AG04450 (cell line): ENCODE measurements at regions not wholly inside any gene's neighbourhood (a gene's known extent, or its start where the extent isn't known, plus 50 kb on each side); places are given as distances from the start of the nearest gene placed in this dataset.

Experiments
- CTCF ChIA-PET: fragments of 300-600, 350-600 bp; formaldehyde crosslinking; extraction: SDS; loops from one replicate; lab custom pipeline; 2022; ENCODE audit warnings: antibody characterized with exemption, inconsistent platforms; lab: Charles Lee
- POLR2A ChIA-PET: fragments of 350-600 bp; formaldehyde crosslinking; extraction: SDS; loops from one replicate; lab custom pipeline; 2021; ENCODE audit warnings: antibody characterized with exemption, inconsistent platforms; lab: Yijun Ruan, JAX
- DNase-seq: peaks from one replicate; pipeline ENCODE4 v3.0.0-alpha.2; 2011; ENCODE audit warnings: low read depth, low spot score
- H3K27ac ChIP-seq: one replicate; pipeline ENCODE4 v1.5.1; 2012; ENCODE audit warnings: low read depth, low read length, control low read depth
- H3K27me3 ChIP-seq: one replicate; pipeline ENCODE4 v1.6.0; 2012; ENCODE audit warnings: low read length; ENCODE audit not compliant: control insufficient read depth, insufficient read depth
- H3K4me3 ChIP-seq: 2 replicates; pipeline ENCODE4 v1.5.1; 2011; ENCODE audit warnings: mild to moderate bottlenecking, low read depth, low read length, control low read depth
- H3K9me3 ChIP-seq: 2 replicates; pipeline ENCODE4 v1.5.1; 2012; ENCODE audit warnings: low read length; ENCODE audit not compliant: control insufficient read depth, insufficient read depth
- TF ChIP-seq, protein P1 (sequence below): IDR thresholded peaks from 2 replicates; pipeline ENCODE4 v1.5.1; 2011; ENCODE audit warnings: low read depth, low read length, control low read depth, inconsistent platforms

DNA sequence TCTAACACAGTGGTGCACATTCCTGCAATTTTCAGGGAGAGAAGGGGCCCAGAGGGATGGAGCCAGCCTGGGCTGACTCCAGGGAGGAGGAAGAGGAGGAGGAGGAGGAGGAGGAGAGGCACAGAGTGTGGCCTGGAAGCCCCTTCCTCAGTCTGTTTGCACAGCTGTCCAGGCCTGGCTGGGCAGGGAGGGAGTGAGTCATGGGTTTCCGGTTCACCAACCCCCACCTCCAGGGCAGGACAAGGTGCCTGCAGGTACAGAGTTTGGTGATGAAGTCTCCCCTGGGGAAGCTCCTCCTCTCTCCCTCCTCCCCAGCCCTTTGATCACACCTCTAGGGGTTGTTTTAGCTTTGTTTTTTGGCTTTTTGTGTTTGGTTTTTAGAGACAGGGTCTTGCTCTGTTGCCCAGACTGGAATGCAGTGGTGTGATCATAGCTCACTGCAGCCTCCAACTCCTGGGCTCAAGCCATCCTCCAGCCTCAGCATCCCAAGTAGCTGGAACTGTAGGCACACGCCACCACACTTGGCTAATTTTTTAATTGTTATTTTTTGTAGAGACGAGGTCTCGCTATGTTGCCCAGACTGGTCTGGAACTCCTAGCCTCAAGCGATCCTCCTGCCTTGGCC is 77.5 kb upstream of the CUX1 start:
- no peak for DNase-seq
- no peak overlapping the region for H3K4me3 ChIP-seq
- peaks cover 12% of the 10 kb centered on the region for H3K27me3 ChIP-seq
- no peak overlapping the region for H3K27ac ChIP-seq
- TF ChIP-seq, protein P1, sequence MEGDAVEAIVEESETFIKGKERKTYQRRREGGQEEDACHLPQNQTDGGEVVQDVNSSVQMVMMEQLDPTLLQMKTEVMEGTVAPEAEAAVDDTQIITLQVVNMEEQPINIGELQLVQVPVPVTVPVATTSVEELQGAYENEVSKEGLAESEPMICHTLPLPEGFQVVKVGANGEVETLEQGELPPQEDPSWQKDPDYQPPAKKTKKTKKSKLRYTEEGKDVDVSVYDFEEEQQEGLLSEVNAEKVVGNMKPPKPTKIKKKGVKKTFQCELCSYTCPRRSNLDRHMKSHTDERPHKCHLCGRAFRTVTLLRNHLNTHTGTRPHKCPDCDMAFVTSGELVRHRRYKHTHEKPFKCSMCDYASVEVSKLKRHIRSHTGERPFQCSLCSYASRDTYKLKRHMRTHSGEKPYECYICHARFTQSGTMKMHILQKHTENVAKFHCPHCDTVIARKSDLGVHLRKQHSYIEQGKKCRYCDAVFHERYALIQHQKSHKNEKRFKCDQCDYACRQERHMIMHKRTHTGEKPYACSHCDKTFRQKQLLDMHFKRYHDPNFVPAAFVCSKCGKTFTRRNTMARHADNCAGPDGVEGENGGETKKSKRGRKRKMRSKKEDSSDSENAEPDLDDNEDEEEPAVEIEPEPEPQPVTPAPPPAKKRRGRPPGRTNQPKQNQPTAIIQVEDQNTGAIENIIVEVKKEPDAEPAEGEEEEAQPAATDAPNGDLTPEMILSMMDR = no peak
- ChIA-PET POLR2A (no interaction called here), CTCF (no interaction called here)
- H3K9me3 ChIP-seq = peaks cover 4% of the 10 kb centered on the region

DNA sequence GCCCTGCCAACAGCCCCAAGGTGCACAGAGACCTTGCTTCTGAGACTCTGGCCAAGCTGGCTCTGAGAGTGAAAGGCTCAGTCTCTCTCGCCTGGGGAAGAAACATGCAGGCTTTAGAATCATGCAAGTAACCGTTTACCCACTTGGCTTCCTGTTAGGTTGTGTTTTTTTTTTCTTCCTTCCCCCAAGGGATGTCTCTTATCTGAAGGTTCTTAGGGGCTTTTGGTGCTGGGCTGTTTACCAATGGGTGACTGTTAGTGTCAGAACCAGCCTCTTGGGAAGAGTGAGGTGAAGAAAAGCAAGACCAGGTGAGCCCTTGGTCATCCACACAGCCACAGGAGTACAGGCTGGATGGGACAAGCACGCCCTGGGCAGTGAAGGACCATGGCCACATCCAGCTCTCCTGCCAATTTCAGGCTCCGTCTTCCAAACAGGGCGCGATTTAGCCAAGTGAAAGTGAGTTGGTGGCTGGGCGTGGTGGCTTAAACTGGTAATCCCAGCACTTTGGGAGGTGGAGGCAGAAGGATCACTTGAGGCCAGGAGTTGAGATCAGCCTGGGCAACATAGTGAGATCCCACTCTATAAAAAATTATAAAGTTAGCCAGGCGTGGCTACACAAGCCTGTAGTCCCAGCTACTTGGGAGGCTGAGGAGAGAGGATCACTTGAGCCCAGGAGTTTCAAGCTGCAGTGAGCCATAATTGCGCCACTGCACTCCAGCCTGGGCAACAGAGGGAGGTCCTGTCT is 76.3 kb upstream of the CUX1 start:
- POLR2A ChIA-PET = no interaction called here
- TF ChIP-seq, protein P1 = no peak
- CTCF ChIA-PET = no interaction called here
- Histone ChIP-seq H3K9me3 (peaks cover under 1% of the 10 kb centered on the region), H3K27me3 (peaks cover 12% of the 10 kb centered on the region), H3K4me3 (no peak overlapping the region), H3K27ac (no peak overlapping the region)
- no peak for DNase-seq

DNA sequence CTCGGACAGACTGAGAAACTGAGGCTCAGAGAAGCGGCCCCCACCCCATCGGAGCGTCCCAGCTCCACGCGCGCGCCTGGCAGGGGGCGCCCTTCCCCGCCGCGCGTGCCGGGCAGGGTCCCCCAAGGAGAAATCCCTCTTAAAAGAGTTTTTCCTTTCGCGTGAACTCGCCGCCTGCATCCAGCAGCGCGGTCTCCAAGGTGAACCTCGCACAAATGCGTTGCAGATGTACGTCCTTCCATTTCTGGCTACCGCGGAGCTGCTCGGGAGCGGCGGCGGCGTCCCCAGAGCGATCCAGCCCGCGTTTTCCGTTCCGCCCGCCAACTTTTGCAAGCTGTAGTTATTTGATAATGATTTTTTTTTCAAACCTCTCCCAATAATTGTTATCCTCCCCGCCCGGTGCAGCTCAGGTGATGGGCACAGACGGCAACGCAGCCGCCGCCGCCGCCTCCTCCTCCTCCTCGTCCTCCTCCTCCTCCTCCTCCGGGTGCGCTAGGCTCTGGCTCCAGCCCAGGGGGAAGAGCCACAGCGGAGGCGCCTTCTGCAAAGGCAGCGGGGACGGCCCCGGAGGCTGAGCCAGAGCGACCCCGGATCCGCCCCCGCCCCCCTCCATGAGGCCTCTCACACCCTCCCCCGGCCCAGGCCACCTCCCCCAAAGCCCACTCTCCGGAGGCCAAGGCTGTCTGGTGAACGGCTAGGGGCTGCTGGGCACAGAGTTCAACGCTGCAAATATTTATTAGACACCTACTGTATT is 74.0 kb upstream of the CUX1 start:
- Histone ChIP-seq H3K27me3 (peaks cover 22% of the 10 kb centered on the region), H3K27ac (no peak overlapping the region), H3K4me3 (peak overlapping the region; percentile 56), H3K9me3 (no peaks in the 10 kb centered on the region; the same call in 1 of the 2 replicates)
- ChIA-PET CTCF (interaction anchor here (0.5 to 2.3 kb wide), 9 partner anchors 8 to 493 kb away, joined by 3 to 6 read pairs (median 4); no protein-coding TSS in a partner anchor), POLR2A (interaction anchor here (1.2 kb wide), 1 partner anchor 10 kb away, joined by 3 read pairs; no protein-coding TSS in a partner anchor)
- TF ChIP-seq, protein P1 = peak; percentile 58
- DNase-seq = no peak

DNA sequence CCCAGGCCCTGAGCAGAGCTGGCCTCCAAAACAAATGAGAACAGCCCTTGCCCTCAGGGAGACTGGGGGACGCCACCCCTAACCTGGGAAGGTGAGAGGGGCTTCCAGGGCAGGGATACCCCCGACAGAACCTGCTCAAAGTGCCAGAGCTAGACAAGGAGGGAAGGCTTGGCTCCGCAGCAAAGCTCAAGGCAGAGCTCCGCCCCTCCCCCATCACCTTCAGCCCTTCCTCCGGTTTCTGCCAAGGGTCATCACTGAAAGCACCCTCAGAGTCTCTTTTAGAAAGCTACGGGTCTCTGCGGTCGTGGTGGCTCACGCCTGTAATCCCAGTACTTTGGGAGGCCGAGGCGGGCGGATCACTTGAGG is 73.4 kb upstream of the CUX1 start:
- TF ChIP-seq, protein P1 = no peak
- Histone ChIP-seq H3K9me3 (no peaks in the 10 kb centered on the region; the same call in 1 of the 2 replicates), H3K27me3 (peaks cover 24% of the 10 kb centered on the region), H3K4me3 (no peak overlapping the region; the same call in 1 of the 2 replicates), H3K27ac (no peak overlapping the region)
- DNase-seq = no peak
- ChIA-PET CTCF (interaction anchor here (0.7 to 2.3 kb wide), 7 partner anchors 9 to 492 kb away, joined by 3 to 6 read pairs (median 4); no protein-coding TSS in a partner anchor), POLR2A (interaction anchor here (1.2 kb wide), 1 partner anchor 10 kb away, joined by 3 read pairs; no protein-coding TSS in a partner anchor)
